HepG2 (cell line): ENCODE measurements at regions not wholly inside any gene's neighbourhood (a gene's known extent, or its start where the extent isn't known, plus 50 kb on each side); places are given as distances from the start of the nearest gene placed in this dataset.
A peak's percentile ranks its signal among the peaks of the same experiment; 100 is the strongest.

Source experiments
- ATAC-seq: fragments of 200-7000 bp; cut with Tn5 transposase; 3 replicates; pipeline ENCODE4 v1.9.1; 2020; ENCODE audit warnings: mild to moderate bottlenecking, moderate library complexity
- BruUV-seq: library from RNA; stranded (reverse); fragments of 400-500 nt; replicated peaks from 2 replicates; lab custom pipeline; 2021; lab: Mats Ljungman, UMichigan
- CTCF ChIA-PET: fragments of 300-600 bp; formaldehyde crosslinking; extraction: SDS; loops from one replicate; lab custom pipeline; 2021; ENCODE audit warnings: low total read pairs, inconsistent platforms, low intra/inter-chr PET ratio; lab: Yijun Ruan, JAX
- POLR2A ChIA-PET: fragments of 350-600 bp; sonication (Branson Sonifier 250); formaldehyde crosslinking; loops from one replicate; lab custom pipeline; 2020; ENCODE audit warnings: antibody characterized with exemption, inconsistent platforms; lab: Yijun Ruan, JAX
- DNase-seq: peaks from one replicate; pipeline ENCODE4 v3.0.0-alpha.2; 2015; ENCODE audit warnings: low spot score
- FAIRE-seq: peaks from 3 replicates; lab custom pipeline; 2011; peaks lifted over from hg19 to GRCh38; lab: Jason Lieb, UNC
- H2AFZ ChIP-seq: one replicate; pipeline ENCODE4 v1.6.1; 2011; ENCODE audit warnings: low read length, inconsistent platforms
- H3K27ac ChIP-seq: fragments of 300-600 bp; 3 replicates; pipeline ENCODE4 v1.8.0; 2011; ENCODE audit warnings: mixed run types, mild to moderate bottlenecking, mixed read lengths, low read length, inconsistent platforms; ENCODE audit not compliant: insufficient read depth; ENCODE audit errors: extremely low read length
- H3K27me3 ChIP-seq, 2 experiments: fragments of 200-600 bp in 1 of 2; 2 replicates in 1 of 2; 3 replicates in 1 of 2; pipeline versions ENCODE4 v1.6.0 to v1.8.0; 2011; ENCODE audit warnings: low read length in 2 of 2, mild to moderate bottlenecking in 2 of 2, moderate library complexity in 2 of 2, inconsistent platforms in 1 of 2; ENCODE audit not compliant: insufficient read depth in 2 of 2, control insufficient read depth in 1 of 2
- H3K36me3 ChIP-seq, 2 experiments: fragments of 200-600 bp in 1 of 2; replicated peaks in 1 of 2; 2 replicates in 1 of 2; 3 replicates in 1 of 2; pipeline versions ENCODE4 v1.5.1 to v1.8.0; 2011; ENCODE audit warnings: low read length in 2 of 2, inconsistent platforms in 1 of 2; ENCODE audit not compliant: insufficient read depth in 2 of 2, control insufficient read depth in 1 of 2
- H3K4me1 ChIP-seq: 2 replicates; pipeline ENCODE4 v1.5.1; 2012; ENCODE audit warnings: low read length, inconsistent platforms; ENCODE audit not compliant: insufficient read depth
- H3K4me2 ChIP-seq: 2 replicates; pipeline ENCODE4 v1.6.0; 2011; ENCODE audit warnings: low read depth, low read length, inconsistent platforms
- H3K4me3 ChIP-seq, 3 experiments: fragments of 200-600 bp in 1 of 3; sonication (generic), shearing (Covaris generic) in 1 of 3; replicated peaks in 1 of 3; 2 replicates each; pipeline ENCODE4 v1.5.1; 2011 to 2016; ENCODE audit warnings: low read length in 3 of 3, inconsistent platforms in 2 of 3, low read depth in 2 of 3, mild to moderate bottlenecking in 2 of 3, control low read depth in 1 of 3, mixed read lengths in 1 of 3; ENCODE audit not compliant: insufficient read depth in 1 of 3
- H3K79me2 ChIP-seq: one replicate; pipeline ENCODE4 v1.6.1; 2011; ENCODE audit warnings: low read length, inconsistent platforms; ENCODE audit not compliant: insufficient read depth
- H3K9ac ChIP-seq: 2 replicates; pipeline ENCODE4 v1.6.0; 2011; ENCODE audit warnings: mild to moderate bottlenecking, low read depth, low read length, inconsistent platforms; ENCODE audit not compliant: insufficient read depth
- H3K9me3 ChIP-seq: 2 replicates; pipeline ENCODE4 v1.5.1; 2012; ENCODE audit warnings: mild to moderate bottlenecking, low read length
- H4K20me1 ChIP-seq: 2 replicates; pipeline ENCODE4 v1.6.0; 2011; ENCODE audit warnings: inconsistent platforms, mild to moderate bottlenecking, low read length, moderate library complexity; ENCODE audit not compliant: insufficient read depth
- ARHGAP35 ChIP-seq: sonication (generic); formaldehyde crosslinking; IDR thresholded peaks from 2 replicates; pipeline ENCODE4 v1.9.0; 2022; ENCODE audit warnings: mild to moderate bottlenecking, inconsistent platforms, moderate library complexity, missing genetic modification reagents, borderline replicate concordance
- ASH2L ChIP-seq: fragments of 300-600, 200-600 bp; sonication (generic); IDR thresholded peaks from 2 replicates; pipeline ENCODE4 v1.7.0; 2017; ENCODE audit warnings: low read depth, mild to moderate bottlenecking, moderate library complexity, mixed read lengths, low read length; ENCODE audit not compliant: insufficient read length
- ATF7 ChIP-seq, 2 experiments: fragments of 450-650 bp in 1 of 2; sonication (generic) in 1 of 2; formaldehyde crosslinking in 1 of 2; IDR thresholded peaks; 2 replicates each; pipeline versions ENCODE4 v1.4.0 to v1.6.1; 2016 to 2020; ENCODE audit warnings: antibody characterized with exemption in 1 of 2, mild to moderate bottlenecking in 1 of 2, missing genetic modification reagents in 1 of 2
- CREB1 ChIP-seq, 2 experiments: fragments of 450-650 bp in 1 of 2; IDR thresholded peaks; 2 replicates each; pipeline ENCODE4 v1.6.1; 2016 to 2017; ENCODE audit warnings: control low read depth in 1 of 2, mild to moderate bottlenecking in 1 of 2, missing compliant biosample characterization in 1 of 2, missing genetic modification characterization in 1 of 2
- RARG ChIP-seq: sonication (generic); formaldehyde crosslinking; IDR thresholded peaks from 2 replicates; pipeline ENCODE4 v1.4.0; 2020; ENCODE audit warnings: low read depth, mild to moderate bottlenecking, missing genetic modification reagents
- XRCC5 ChIP-seq: fragments of 200-400 bp; formaldehyde crosslinking; optimal IDR thresholded peaks from 2 replicates; pipeline ENCODE3; 2017; ENCODE audit warnings: mild to moderate bottlenecking, low read length
- ZBTB1 ChIP-seq: sonication (generic); formaldehyde crosslinking; IDR thresholded peaks from 2 replicates; pipeline ENCODE4 v1.4.0; 2020; ENCODE audit warnings: missing genetic modification reagents, borderline replicate concordance
- ZNF496 ChIP-seq: sonication (generic); formaldehyde crosslinking; IDR thresholded peaks from 2 replicates; pipeline ENCODE4 v1.8.1; 2023; ENCODE audit warnings: mild to moderate bottlenecking, moderate library complexity, missing genetic modification reagents; ENCODE audit not compliant: insufficient replicate concordance
- ZNF652 ChIP-seq: IDR thresholded peaks from 2 replicates; pipeline ENCODE4 v1.6.1; 2016; ENCODE audit warnings: low read depth, borderline replicate concordance
- WGBS: methylation state at CpG from one replicate; pipeline ENCODE4 v1.1.6; 2017; ENCODE audit warnings: low lambda C conversion rate; 5-methylcytosine and 5-hydroxymethylcytosine counted together
- in situ Hi-C: cut with HindIII; loops from 2 replicates; pipeline ENCODE4 v1.10.0; 2017; ENCODE audit warnings: low pct_unique_long_range_greater_than_20kb; ENCODE audit not compliant: extremely low pct_ligation_motif_present
- intact Hi-C: fragments of 100-400 bp; cut with micrococcal nuclease; formaldehyde crosslinking; loops from one replicate; pipeline ENCODE4 v1.10.0; 2022; ENCODE audit not compliant: unreplicated experiment
- TF ChIP-seq, protein P1 (sequence below): sonication (generic); formaldehyde crosslinking; IDR thresholded peaks from 2 replicates; pipeline ENCODE4 v1.4.0; 2020; ENCODE audit warnings: mild to moderate bottlenecking, low read depth, missing genetic modification reagents

DNA sequence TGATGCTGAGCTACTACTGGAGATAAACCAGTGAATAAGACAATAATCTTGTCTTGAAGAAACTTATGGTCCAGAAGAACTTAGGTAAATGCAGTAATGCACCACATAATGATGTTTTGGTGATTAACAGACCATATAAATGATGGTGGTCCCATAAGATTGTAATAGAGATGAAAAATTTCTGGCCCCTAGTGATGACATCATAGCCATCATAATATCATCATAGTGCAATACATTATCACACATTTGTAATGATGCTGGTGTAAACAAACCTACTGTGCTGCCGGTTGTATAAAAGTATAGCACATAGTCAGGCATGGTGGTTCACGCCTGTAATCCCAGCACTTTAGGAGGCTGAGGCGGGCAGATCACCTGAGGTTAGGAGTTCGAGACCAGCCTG is 846.8 kb downstream of the FSTL5 start:
- H3K4me1 ChIP-seq, result no peaks in the 10 kb centered on the region
- WGBS, result 4% methylated on average over 4 of the region's 4 CpGs
- H2AFZ ChIP-seq, result no peak overlapping the region
- ATAC-seq (no peak), DNase-seq (no peak), FAIRE-seq (no peak)
- H3K27me3 ChIP-seq, result no peaks in the 10 kb centered on the region
- H3K9ac ChIP-seq, result no peak overlapping the region
- no peaks in the 10 kb centered on the region for H3K79me2 ChIP-seq
- no peak overlapping the region for H3K4me2 ChIP-seq
- no peaks in the 10 kb centered on the region for H4K20me1 ChIP-seq
- BruUV-seq, result no TSS peak
- in situ Hi-C loops, result loop anchor here (25.0 kb wide), 1 partner anchor 845 kb away; the partner anchor contains the start of gene FSTL5
- no peaks in the 10 kb centered on the region for H3K9me3 ChIP-seq
- intact Hi-C loops, result loop anchor here (10.0 kb wide), 1 partner anchor 1832 kb away; no protein-coding TSS in a partner anchor
- peak; percentile 86 for TF ChIP-seq ATF7 (IDR thresholded peaks at IDR 0.05)
- TF ChIP-seq ATF7 (CRISPR knock-in tag; IDR thresholded peaks at IDR 0.05), result no peak
- no peak for TF ChIP-seq ASH2L
- no peak for TF ChIP-seq ZNF652
- no peak for TF ChIP-seq ZNF496 (CRISPR knock-in tag)
- TF ChIP-seq CREB1 (IDR thresholded peaks at IDR 0.05), result peak; percentile 72
- no peak for TF ChIP-seq CREB1 (CRISPR knock-in tag; IDR thresholded peaks at IDR 0.05)
- no peak for TF ChIP-seq ZBTB1
- TF ChIP-seq RARG (CRISPR knock-in tag), result no peak
- TF ChIP-seq, protein P1, sequence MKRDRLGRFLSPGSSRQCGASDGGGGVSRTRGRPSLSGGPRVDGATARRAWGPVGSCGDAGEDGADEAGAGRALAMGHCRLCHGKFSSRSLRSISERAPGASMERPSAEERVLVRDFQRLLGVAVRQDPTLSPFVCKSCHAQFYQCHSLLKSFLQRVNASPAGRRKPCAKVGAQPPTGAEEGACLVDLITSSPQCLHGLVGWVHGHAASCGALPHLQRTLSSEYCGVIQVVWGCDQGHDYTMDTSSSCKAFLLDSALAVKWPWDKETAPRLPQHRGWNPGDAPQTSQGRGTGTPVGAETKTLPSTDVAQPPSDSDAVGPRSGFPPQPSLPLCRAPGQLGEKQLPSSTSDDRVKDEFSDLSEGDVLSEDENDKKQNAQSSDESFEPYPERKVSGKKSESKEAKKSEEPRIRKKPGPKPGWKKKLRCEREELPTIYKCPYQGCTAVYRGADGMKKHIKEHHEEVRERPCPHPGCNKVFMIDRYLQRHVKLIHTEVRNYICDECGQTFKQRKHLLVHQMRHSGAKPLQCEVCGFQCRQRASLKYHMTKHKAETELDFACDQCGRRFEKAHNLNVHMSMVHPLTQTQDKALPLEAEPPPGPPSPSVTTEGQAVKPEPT (CRISPR knock-in tag), result no peak
- no peak for TF ChIP-seq XRCC5
- TF ChIP-seq ARHGAP35, result no peak
- H3K4me3 ChIP-seq, result no peak overlapping the region
- POLR2A ChIA-PET, result no interaction called here
- CTCF ChIA-PET, result no interaction called here
- H3K27ac ChIP-seq, result no peak overlapping the region
- no peaks in the 10 kb centered on the region for H3K36me3 ChIP-seq
